HepG2 (cell line): ENCODE measurements at regions not wholly inside any gene's neighbourhood (a gene's known extent, or its start where the extent isn't known, plus 50 kb on each side); places are given as distances from the start of the nearest gene placed in this dataset.

Experiments used
- ATAC-seq: fragments of 200-7000 bp; cut with Tn5 transposase; 3 replicates; pipeline ENCODE4 v1.9.1; 2020; ENCODE audit warnings: mild to moderate bottlenecking, moderate library complexity
- BruUV-seq: library from RNA; stranded (reverse); fragments of 400-500 nt; replicated peaks from 2 replicates; lab custom pipeline; 2021; lab: Mats Ljungman, UMichigan
- CTCF ChIA-PET: fragments of 300-600 bp; formaldehyde crosslinking; extraction: SDS; loops from one replicate; lab custom pipeline; 2021; ENCODE audit warnings: low total read pairs, inconsistent platforms, low intra/inter-chr PET ratio; lab: Yijun Ruan, JAX
- POLR2A ChIA-PET: fragments of 350-600 bp; sonication (Branson Sonifier 250); formaldehyde crosslinking; loops from one replicate; lab custom pipeline; 2020; ENCODE audit warnings: antibody characterized with exemption, inconsistent platforms; lab: Yijun Ruan, JAX
- DNase-seq: peaks from one replicate; pipeline ENCODE4 v3.0.0-alpha.2; 2015; ENCODE audit warnings: low spot score
- FAIRE-seq: peaks from 3 replicates; lab custom pipeline; 2011; peaks lifted over from hg19 to GRCh38; lab: Jason Lieb, UNC
- H2AFZ ChIP-seq: one replicate; pipeline ENCODE4 v1.6.1; 2011; ENCODE audit warnings: low read length, inconsistent platforms
- H3K27ac ChIP-seq: fragments of 300-600 bp; 3 replicates; pipeline ENCODE4 v1.8.0; 2011; ENCODE audit warnings: mixed run types, mild to moderate bottlenecking, mixed read lengths, low read length, inconsistent platforms; ENCODE audit not compliant: insufficient read depth; ENCODE audit errors: extremely low read length
- H3K27me3 ChIP-seq, 2 experiments: fragments of 200-600 bp in 1 of 2; 2 replicates in 1 of 2; 3 replicates in 1 of 2; pipeline versions ENCODE4 v1.6.0 to v1.8.0; 2011; ENCODE audit warnings: low read length in 2 of 2, mild to moderate bottlenecking in 2 of 2, moderate library complexity in 2 of 2, inconsistent platforms in 1 of 2; ENCODE audit not compliant: insufficient read depth in 2 of 2, control insufficient read depth in 1 of 2
- H3K36me3 ChIP-seq, 2 experiments: fragments of 200-600 bp in 1 of 2; replicated peaks in 1 of 2; 2 replicates in 1 of 2; 3 replicates in 1 of 2; pipeline versions ENCODE4 v1.5.1 to v1.8.0; 2011; ENCODE audit warnings: low read length in 2 of 2, inconsistent platforms in 1 of 2; ENCODE audit not compliant: insufficient read depth in 2 of 2, control insufficient read depth in 1 of 2
- H3K4me1 ChIP-seq: 2 replicates; pipeline ENCODE4 v1.5.1; 2012; ENCODE audit warnings: low read length, inconsistent platforms; ENCODE audit not compliant: insufficient read depth
- H3K4me2 ChIP-seq: 2 replicates; pipeline ENCODE4 v1.6.0; 2011; ENCODE audit warnings: low read depth, low read length, inconsistent platforms
- H3K4me3 ChIP-seq, 3 experiments: fragments of 200-600 bp in 1 of 3; sonication (generic), shearing (Covaris generic) in 1 of 3; replicated peaks in 1 of 3; 2 replicates each; pipeline ENCODE4 v1.5.1; 2011 to 2016; ENCODE audit warnings: low read length in 3 of 3, inconsistent platforms in 2 of 3, low read depth in 2 of 3, mild to moderate bottlenecking in 2 of 3, control low read depth in 1 of 3, mixed read lengths in 1 of 3; ENCODE audit not compliant: insufficient read depth in 1 of 3
- H3K79me2 ChIP-seq: one replicate; pipeline ENCODE4 v1.6.1; 2011; ENCODE audit warnings: low read length, inconsistent platforms; ENCODE audit not compliant: insufficient read depth
- H3K9ac ChIP-seq: 2 replicates; pipeline ENCODE4 v1.6.0; 2011; ENCODE audit warnings: mild to moderate bottlenecking, low read depth, low read length, inconsistent platforms; ENCODE audit not compliant: insufficient read depth
- H3K9me3 ChIP-seq: 2 replicates; pipeline ENCODE4 v1.5.1; 2012; ENCODE audit warnings: mild to moderate bottlenecking, low read length
- H4K20me1 ChIP-seq: 2 replicates; pipeline ENCODE4 v1.6.0; 2011; ENCODE audit warnings: inconsistent platforms, mild to moderate bottlenecking, low read length, moderate library complexity; ENCODE audit not compliant: insufficient read depth
- BCL6 ChIP-seq: IDR thresholded peaks from 2 replicates; pipeline ENCODE4 v1.6.1; 2016; ENCODE audit warnings: missing genetic modification reagents, missing compliant biosample characterization
- BCLAF1 ChIP-seq: fragments of 450-650 bp; IDR thresholded peaks from 2 replicates; pipeline ENCODE4 v1.6.1; 2017; ENCODE audit warnings: mild to moderate bottlenecking
- ZKSCAN1 ChIP-seq: fragments of 150-350 bp; IDR thresholded peaks from 2 replicates; pipeline ENCODE4 v1.6.1; 2014; ENCODE audit warnings: low read length
- ZNF296 ChIP-seq: sonication (generic); formaldehyde crosslinking; conservative IDR thresholded peaks from 2 replicates; pipeline ENCODE4 v1.5.0; 2020; ENCODE audit warnings: mild to moderate bottlenecking, missing genetic modification reagents
- ZNF580 ChIP-seq: IDR thresholded peaks from 2 replicates; pipeline ENCODE4 v1.6.1; 2016; ENCODE audit warnings: low read depth, borderline replicate concordance
- WGBS: methylation state at CpG from one replicate; pipeline ENCODE4 v1.1.6; 2017; ENCODE audit warnings: low lambda C conversion rate; 5-methylcytosine and 5-hydroxymethylcytosine counted together
- in situ Hi-C: cut with HindIII; loops from 2 replicates; pipeline ENCODE4 v1.10.0; 2017; ENCODE audit warnings: low pct_unique_long_range_greater_than_20kb; ENCODE audit not compliant: extremely low pct_ligation_motif_present
- intact Hi-C: fragments of 100-400 bp; cut with micrococcal nuclease; formaldehyde crosslinking; loops from one replicate; pipeline ENCODE4 v1.10.0; 2022; ENCODE audit not compliant: unreplicated experiment
- TF ChIP-seq, protein P1 (sequence below): sonication (generic); formaldehyde crosslinking; IDR thresholded peaks from 2 replicates; pipeline ENCODE4 v1.4.0; 2020; ENCODE audit warnings: mild to moderate bottlenecking, missing genetic modification reagents, borderline replicate concordance

GRCh38 chr16:50994995-50995394 is 156.1 kb downstream of the SALL1 start:
- CTCF ChIA-PET, result no interaction called here
- no TSS peak for BruUV-seq
- Histone ChIP-seq H2AFZ (no peak overlapping the region), H3K27ac (no peak overlapping the region), H3K9me3 (no peaks in the 10 kb centered on the region), H3K27me3 (peaks cover 0 to 9% of the 10 kb centered on the region in 2 experiments; a peak in 2 of 5 replicates), H3K4me3 (no peak overlapping the region), H3K4me1 (peaks cover 12% of the 10 kb centered on the region), H4K20me1 (no peaks in the 10 kb centered on the region), H3K79me2 (no peaks in the 10 kb centered on the region), H3K9ac (no peak overlapping the region), H3K4me2 (no peak overlapping the region), H3K36me3 (no peaks in the 10 kb centered on the region)
- FAIRE-seq (no peak), ATAC-seq (no peak), DNase-seq (no peak)
- TF ChIP-seq ZNF580 (CRISPR knock-in tag) (no peak), BCLAF1 (no peak), ZNF296 (CRISPR knock-in tag) (no peak), ZKSCAN1 (no peak), BCL6 (CRISPR knock-in tag) (no peak)
- TF ChIP-seq, protein P1, sequence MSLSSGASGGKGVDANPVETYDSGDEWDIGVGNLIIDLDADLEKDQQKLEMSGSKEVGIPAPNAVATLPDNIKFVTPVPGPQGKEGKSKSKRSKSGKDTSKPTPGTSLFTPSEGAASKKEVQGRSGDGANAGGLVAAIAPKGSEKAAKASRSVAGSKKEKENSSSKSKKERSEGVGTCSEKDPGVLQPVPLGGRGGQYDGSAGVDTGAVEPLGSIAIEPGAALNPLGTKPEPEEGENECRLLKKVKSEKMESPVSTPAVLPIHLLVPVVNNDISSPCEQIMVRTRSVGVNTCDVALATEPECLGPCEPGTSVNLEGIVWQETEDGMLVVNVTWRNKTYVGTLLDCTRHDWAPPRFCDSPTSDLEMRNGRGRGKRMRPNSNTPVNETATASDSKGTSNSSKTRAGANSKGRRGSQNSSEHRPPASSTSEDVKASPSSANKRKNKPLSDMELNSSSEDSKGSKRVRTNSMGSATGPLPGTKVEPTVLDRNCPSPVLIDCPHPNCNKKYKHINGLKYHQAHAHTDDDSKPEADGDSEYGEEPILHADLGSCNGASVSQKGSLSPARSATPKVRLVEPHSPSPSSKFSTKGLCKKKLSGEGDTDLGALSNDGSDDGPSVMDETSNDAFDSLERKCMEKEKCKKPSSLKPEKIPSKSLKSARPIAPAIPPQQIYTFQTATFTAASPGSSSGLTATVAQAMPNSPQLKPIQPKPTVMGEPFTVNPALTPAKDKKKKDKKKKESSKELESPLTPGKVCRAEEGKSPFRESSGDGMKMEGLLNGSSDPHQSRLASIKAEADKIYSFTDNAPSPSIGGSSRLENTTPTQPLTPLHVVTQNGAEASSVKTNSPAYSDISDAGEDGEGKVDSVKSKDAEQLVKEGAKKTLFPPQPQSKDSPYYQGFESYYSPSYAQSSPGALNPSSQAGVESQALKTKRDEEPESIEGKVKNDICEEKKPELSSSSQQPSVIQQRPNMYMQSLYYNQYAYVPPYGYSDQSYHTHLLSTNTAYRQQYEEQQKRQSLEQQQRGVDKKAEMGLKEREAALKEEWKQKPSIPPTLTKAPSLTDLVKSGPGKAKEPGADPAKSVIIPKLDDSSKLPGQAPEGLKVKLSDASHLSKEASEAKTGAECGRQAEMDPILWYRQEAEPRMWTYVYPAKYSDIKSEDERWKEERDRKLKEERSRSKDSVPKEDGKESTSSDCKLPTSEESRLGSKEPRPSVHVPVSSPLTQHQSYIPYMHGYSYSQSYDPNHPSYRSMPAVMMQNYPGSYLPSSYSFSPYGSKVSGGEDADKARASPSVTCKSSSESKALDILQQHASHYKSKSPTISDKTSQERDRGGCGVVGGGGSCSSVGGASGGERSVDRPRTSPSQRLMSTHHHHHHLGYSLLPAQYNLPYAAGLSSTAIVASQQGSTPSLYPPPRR (CRISPR knock-in tag), result no peak
- WGBS, result 70% methylated on average over 8 of the region's 8 CpGs
- in situ Hi-C loops (no loop called here), intact Hi-C loops (no loop called here)
- POLR2A ChIA-PET, result no interaction called here
